Testis (tissue), 2 donors: ENCODE measurements at regions not wholly inside any gene's neighbourhood (a gene's known extent, or its start where the extent isn't known, plus 50 kb on each side); places are given as distances from the start of the nearest gene placed in this dataset.
"Not testable (repeated sequence)": the region's sequence is repeated elsewhere in the genome, so short reads cannot be mapped to it uniquely, and the experiment has no call there.

Experiments used
- CTCF ChIP-seq, 3 experiments: fragments of 450-650 bp in 2 of 3; fragments of 200-600 bp in 1 of 3; sonication (generic) in 1 of 3; IDR thresholded peaks; one replicate each; pipeline ENCODE4 v1.5.1; 2016 to 2019; ENCODE audit warnings: antibody characterized with exemption in 3 of 3, mild to moderate bottlenecking in 2 of 3, moderate library complexity in 1 of 3
- POLR2A ChIP-seq: fragments of 450-650 bp; IDR thresholded peaks from one replicate; pipeline ENCODE4 v1.6.1; 2017; ENCODE audit warnings: antibody characterized with exemption, mild to moderate bottlenecking, moderate library complexity

- not testable (repeated sequence) for TF ChIP-seq CTCF (IDR thresholded peaks at IDR 0.05); POLR2A
Measured at GRCh38 chr11:89640777-89641176, 69.3 kb upstream of the TRIM77 start.
